GM18508 (cell line): ENCODE measurements at regions not wholly inside any gene's neighbourhood (a gene's known extent, or its start where the extent isn't known, plus 50 kb on each side); places are given as distances from the start of the nearest gene placed in this dataset.

Experiments
- ATAC-seq: cut with Tn5 transposase; IDR thresholded peaks from one replicate; pipeline ENCODE4 v1.9.1; 2021; ENCODE audit warnings: moderate number of reproducible peaks; ENCODE audit not compliant: insufficient read depth, unreplicated experiment

GRCh38 chr6:12575961-12576360 lies 140.6 kb upstream of the PHACTR1 start:
- no peak for ATAC-seq

DNA sequence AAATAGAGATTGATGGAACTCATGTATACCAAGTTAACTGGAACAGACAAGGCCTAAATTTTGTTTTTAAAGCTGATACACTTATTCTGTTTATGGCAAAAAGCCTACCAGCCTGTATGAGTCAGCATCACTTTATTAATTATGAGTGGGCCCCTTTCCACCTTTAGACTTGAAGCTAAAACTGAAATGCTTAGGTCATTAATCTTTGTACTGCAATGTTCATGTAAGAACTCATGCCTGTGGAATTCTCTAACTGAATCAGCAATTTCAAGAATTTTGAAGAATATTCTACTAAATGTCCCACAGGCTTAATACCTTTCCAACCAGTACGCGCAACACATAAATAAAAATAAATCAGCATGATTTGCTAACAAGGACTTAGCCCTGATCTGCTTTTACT lies 140.2 kb upstream of the PHACTR1 start:
- ATAC-seq = no peak

GRCh38 chr6:12577124-12577850 lies 139.3 kb upstream of the PHACTR1 start:
- no peak for ATAC-seq

DNA sequence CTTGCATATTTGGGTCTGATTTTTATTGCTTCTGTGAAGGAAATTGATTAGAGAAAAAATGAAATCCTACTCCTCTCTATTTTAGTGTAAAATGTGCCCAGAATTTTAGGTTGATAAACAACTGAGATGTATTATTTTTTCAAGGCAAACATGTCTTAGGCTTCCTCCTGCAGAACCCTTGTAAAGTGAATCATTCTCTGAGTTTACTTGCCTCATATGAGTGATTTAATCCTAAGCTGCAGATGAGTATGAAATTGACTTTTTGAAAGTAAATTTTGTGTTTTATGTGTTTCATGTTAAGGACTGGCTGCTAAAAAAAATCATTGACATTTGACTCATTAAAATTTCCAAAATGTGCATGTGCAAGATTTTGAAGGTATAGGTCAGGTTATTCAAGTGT lies 138.5 kb upstream of the PHACTR1 start:
- no peak for ATAC-seq

DNA sequence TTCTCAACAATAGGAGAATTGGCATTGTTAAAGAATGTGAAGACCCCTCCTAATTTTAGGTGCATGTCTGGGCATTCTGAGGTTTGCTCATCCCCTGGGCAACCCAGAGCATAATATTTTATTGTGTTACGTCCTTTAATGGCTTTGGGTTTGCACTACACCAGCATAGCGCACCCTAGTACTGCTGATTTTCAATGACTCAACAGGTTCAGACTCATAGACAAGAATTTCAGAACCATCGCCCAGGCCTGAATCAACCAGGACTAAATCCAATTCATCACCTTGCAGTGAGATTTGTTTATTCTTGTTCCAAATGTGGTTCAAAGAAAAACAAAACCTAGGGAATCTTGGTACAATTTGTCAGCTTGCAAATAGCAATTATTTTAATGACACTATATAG lies 137.8 kb upstream of the PHACTR1 start:
- no peak for ATAC-seq

DNA sequence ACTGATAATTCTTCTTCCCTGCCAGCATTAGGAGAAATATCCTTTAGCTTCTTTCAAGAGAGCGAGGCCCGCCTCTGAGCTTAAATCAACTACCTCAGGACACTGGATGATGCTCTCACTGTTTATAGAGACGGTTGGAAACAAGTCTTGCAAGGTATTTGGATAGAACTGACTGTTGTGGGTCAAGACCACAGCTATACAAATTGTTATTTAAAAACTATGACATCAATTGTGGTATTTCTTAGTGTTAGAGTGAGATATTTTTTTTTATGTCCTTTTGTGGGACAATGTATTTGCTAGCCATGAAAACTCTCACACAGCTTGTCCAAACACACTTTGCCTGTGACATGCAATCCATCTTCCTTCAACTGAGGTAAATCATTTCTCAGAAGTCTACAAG lies 136.3 kb upstream of the PHACTR1 start:
- ATAC-seq = no peak

GRCh38 chr6:12582421-12583110 lies 134.0 kb upstream of the PHACTR1 start:
- no peak for ATAC-seq

GRCh38 chr6:12584631-12585405 lies 131.7 kb upstream of the PHACTR1 start:
- ATAC-seq = no peak

- no peak for ATAC-seq
Observed at GRCh38 chr6:12585497-12585958, 131.0 kb upstream of the PHACTR1 start.

GRCh38 chr6:12586721-12587480 lies 129.7 kb upstream of the PHACTR1 start:
- no peak for ATAC-seq

DNA sequence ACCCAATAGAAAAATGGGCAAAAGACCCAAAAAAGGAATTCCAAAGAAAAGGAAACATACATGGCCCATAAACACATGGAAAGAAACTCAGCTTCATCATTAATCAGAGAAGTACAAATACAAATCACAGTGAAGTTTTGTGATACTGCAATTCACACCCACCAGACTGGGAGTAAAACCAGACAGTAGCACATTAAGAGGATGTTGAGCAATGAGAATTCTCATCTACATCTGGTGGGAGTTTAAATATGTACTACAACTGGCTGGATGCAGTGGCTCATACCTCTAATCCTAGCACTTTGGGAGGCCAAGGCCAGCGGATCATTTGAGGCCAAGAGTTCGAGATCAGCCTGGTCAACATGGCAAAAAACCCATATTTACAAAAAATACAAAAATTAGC lies 125.7 kb upstream of the PHACTR1 start:
- ATAC-seq = no peak

DNA sequence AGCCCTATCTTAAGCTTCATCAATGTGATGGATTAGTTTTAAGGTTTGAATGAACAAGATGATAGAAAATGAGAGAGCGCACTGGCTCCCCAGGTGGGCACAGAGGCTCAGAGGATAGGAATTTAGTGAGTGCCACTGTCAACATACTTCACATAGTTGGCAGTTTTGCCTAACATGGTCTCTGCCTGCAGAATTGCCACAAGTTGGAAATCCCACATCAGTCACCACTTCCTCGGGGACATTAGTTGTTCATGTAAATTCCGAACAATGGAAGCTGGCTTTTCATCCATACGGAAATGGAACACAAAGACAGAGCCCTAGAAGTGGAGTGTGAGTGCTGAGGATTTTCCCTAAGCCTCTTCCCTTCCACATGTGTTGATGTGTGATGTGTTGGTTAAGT lies 123.9 kb upstream of the PHACTR1 start:
- no peak for ATAC-seq

DNA sequence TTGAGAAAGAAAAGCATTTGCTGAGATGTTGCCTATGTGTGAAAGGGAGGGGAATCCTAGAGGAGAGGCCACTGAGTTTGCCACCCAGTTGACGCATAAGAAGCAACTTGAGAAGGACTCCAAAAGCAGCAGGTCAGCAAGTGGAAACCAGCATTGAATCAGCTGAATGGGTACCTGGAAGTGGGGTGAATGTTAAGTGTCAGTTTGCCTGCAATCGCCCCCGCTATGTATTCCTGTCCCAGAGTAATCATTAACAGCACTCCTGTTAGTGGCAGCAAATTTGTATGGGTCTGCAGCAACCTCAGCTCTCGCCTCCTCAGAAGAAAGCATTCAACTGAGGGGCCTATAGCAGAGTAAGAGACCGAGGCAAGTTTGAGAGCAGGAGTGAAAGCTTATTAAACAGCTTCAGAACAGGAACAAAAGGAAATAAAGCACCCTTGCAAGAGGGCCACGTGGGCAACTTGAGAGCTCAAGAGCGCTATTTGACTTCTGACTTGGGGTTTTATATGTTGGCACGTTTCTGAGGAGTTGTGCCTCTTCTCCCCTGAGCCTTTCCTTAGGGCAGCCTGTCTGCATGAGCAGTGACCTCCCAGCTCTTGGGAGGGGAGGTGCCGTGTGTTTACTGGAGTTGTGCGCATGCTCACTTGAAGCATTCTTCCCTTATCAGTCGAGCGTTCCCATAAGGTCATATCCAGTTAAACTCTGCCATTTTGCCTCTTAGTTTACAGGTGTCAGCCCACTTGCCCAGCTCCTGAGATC lies 122.6 kb upstream of the PHACTR1 start:
- ATAC-seq = no peak

- no peak for ATAC-seq
Observed at GRCh38 chr6:12594530-12594893, 122.1 kb upstream of the PHACTR1 start.

DNA sequence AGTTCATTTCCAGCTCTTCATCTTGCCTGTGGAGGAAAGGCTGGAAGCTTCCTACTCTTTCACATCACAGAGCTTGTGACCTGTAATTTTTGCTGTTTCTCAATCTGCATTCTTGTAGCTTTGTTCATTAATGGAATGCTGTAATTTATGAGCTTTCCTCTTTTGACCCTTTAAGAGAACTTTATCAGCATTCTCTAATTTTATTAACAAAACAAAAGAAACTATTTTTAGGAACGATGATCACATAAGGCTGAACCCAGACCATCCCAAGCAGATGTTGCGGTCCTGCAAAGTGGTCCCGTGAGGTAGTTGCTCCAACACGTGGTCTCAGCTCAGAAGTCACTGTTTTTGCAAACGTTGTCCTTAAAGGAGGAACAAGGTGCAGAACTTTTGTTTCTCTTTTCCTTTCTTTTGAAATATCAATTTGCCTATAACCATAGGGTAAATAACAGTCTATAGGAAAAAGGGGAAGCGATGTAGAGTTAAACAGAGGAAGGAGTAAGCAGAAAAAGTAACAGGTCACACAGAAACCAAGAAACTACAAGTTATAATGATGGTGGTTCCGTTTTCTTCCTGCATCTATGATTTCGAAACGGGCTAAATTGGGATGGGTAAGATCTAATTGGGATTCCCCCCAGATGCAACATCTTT lies 121.3 kb upstream of the PHACTR1 start:
- no peak for ATAC-seq

GRCh38 chr6:12596731-12597130 lies 119.8 kb upstream of the PHACTR1 start:
- ATAC-seq = no peak

DNA sequence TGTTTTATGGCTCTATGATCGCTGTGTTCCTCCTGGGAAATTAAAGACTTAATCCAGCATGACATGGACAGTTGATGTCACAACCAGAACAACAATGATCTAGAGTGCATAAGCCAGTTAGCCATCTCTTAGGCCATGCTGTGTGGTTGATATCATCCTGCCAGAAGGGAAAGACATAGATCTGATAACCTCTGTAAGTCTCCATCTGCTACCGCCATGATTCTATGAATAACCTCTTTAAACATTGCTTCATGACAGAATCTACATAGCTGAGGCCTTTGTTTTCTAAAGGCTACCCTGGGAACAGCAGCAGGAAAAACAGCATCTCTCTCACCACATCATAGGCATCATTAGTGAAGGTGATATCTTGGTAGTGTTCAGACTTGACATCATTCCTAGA lies 117.6 kb upstream of the PHACTR1 start:
- ATAC-seq = no peak

- no peak for ATAC-seq
Observed at GRCh38 chr6:12601881-12602280, 114.7 kb upstream of the PHACTR1 start.

- ATAC-seq = no peak
Observed at GRCh38 chr6:12602342-12602741, 114.2 kb upstream of the PHACTR1 start.
